ENCODE measurements at regions not wholly inside any gene's neighbourhood (a gene's known extent, or its start where the extent isn't known, plus 50 kb on each side); places are given as distances from the start of the nearest gene placed in this dataset.

DNA sequence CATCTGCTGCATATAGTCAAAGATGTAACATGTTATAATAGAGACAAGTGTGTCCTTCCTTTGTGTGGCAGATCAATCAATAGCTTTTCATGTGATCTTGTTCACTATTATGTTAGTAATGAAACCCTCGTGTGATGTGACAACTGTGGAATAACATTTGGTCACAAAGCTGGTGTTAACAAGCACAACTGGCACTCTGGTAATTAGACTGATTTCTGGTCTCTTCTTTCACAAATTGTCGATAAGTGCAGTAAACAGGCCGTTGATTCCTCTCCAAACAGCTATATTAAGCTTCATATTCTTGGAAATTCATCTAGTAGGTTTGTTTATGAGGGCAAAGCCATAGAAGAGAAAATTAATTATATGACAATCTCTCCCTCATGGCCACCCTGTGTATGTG lies 616.7 kb upstream of the PTBP2 start (continued):
- no peak for TF ChIP-seq HIC1 (tag by site-specific recombination; IDR thresholded peaks at IDR 0.05)
- no peak for TF ChIP-seq YY1 (tag by site-specific recombination; IDR thresholded peaks at IDR 0.05)
- TF ChIP-seq ZNF549 (tag by site-specific recombination; IDR thresholded peaks at IDR 0.05) = no peak
- no peak for TF ChIP-seq ZNF24 (tag by site-specific recombination; IDR thresholded peaks at IDR 0.05)
- TF ChIP-seq INSM2 (tag by site-specific recombination; IDR thresholded peaks at IDR 0.05) = no peak
- TF ChIP-seq ZBTB20 (tag by site-specific recombination; IDR thresholded peaks at IDR 0.05) = no peak

DNA sequence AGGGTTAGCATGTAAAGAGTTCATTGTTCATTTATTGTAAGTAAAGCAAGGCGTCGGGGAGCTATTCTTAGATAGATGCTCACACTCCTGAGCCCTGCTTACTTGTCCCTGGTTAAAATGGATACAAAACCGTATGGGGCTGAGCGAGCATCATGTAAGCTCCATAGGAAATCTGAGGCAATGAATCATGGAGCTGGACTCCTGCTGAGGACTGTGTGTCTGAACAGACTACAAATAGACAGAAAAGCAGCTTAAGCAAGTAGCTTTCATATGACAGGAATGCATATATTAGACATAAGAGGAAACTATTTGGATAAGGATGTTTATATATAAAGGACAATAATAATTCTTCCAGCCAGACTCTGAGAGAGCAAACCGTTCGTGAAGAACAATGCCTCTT lies 604.9 kb upstream of the PTBP2 start:
- no peak overlapping the region for H3K27ac ChIP-seq (ENCODE audit: extremely low read depth, low read depth, low read length)
- ChIA-PET POLR2A (no interaction called here), CTCF (no interaction called here)
- H3K36me3 ChIP-seq (ENCODE audit: control insufficient read depth in 2 of 2, insufficient read depth in 1 of 2, low read length in 2 of 2) = no peaks in the 10 kb centered on the region
- H3K9me3 ChIP-seq (ENCODE audit: control insufficient read depth, insufficient read depth, low read depth, low read length) = no peaks in the 10 kb centered on the region
- H3K4me3 ChIP-seq (ENCODE audit: low read depth, low read length) = no peak overlapping the region
- TF ChIP-seq HOXA7 (CRISPR knock-in tag; IDR thresholded peaks at IDR 0.05; ENCODE audit: borderline replicate concordance) = no peak
- no peak for TF ChIP-seq PRDM4 (tag by site-specific recombination; IDR thresholded peaks at IDR 0.05)
- TF ChIP-seq ZBTB21 (tag by site-specific recombination; IDR thresholded peaks at IDR 0.05) = no peak
- no peak for TF ChIP-seq ZNF791 (tag by site-specific recombination; IDR thresholded peaks at IDR 0.05)
- no peak for TF ChIP-seq ZNF404 (tag by site-specific recombination; IDR thresholded peaks at IDR 0.05)
- TF ChIP-seq ZNF335 (tag by site-specific recombination; conservative IDR thresholded peaks at IDR 0.05) = no peak
- TF ChIP-seq GLI4 (tag by site-specific recombination; IDR thresholded peaks at IDR 0.05) = no peak
- TF ChIP-seq ZNF518A (tag by site-specific recombination; conservative IDR thresholded peaks at IDR 0.05; ENCODE audit: low read depth) = no peak
- no peak for TF ChIP-seq ZNF747 (tag by site-specific recombination; IDR thresholded peaks at IDR 0.05)
- no peak for TF ChIP-seq ZBTB1 (tag by site-specific recombination; IDR thresholded peaks at IDR 0.05)
- TF ChIP-seq ZNF660 (tag by site-specific recombination; IDR thresholded peaks at IDR 0.05) = no peak
- no peak for TF ChIP-seq ZNF514 (tag by site-specific recombination; IDR thresholded peaks at IDR 0.05)
- no peak for TF ChIP-seq SP2 (tag by site-specific recombination; IDR thresholded peaks at IDR 0.05)
- no peak for TF ChIP-seq ZNF132 (tag by site-specific recombination; IDR thresholded peaks at IDR 0.05; ENCODE audit: borderline replicate concordance)
- no peak for TF ChIP-seq OSR2 (tag by site-specific recombination; IDR thresholded peaks at IDR 0.05)
- no peak for TF ChIP-seq ZNF184 (tag by site-specific recombination; IDR thresholded peaks at IDR 0.05)
- TF ChIP-seq RBAK (tag by site-specific recombination; IDR thresholded peaks at IDR 0.05) = no peak
- TF ChIP-seq ZNF580 (tag by site-specific recombination; IDR thresholded peaks at IDR 0.05) = no peak
- H3K4me1 ChIP-seq (ENCODE audit: control insufficient read depth, insufficient read depth, low read length) = no peaks in the 10 kb centered on the region

All from HEK293 (cell line).